Heart left ventricle (tissue), 13 donors: ENCODE measurements at regions not wholly inside any gene's neighbourhood (a gene's known extent, or its start where the extent isn't known, plus 50 kb on each side); places are given as distances from the start of the nearest gene placed in this dataset.

Experiments used
- POLR2A ChIP-seq, 2 donors: fragments of 450-650 bp; IDR thresholded peaks; one replicate each; pipeline ENCODE4 v1.6.1; 2017; ENCODE audit warnings: antibody characterized with exemption in 2 of 2, mild to moderate bottlenecking in 2 of 2, moderate library complexity in 2 of 2
- TF ChIP-seq, protein P1 (sequence below), 12 donors: fragments of 200-600 bp; sonication (generic) in 4 of 12; IDR thresholded peaks; one replicate each; pipeline versions ENCODE4 v1.5.0 to v1.8.0; 2018 to 2022; ENCODE audit warnings: antibody characterized with exemption in 12 of 12, mild to moderate bottlenecking in 5 of 12
- donor health status: ischemic (EF 13 %, LVEDD 7.1; RV severe dilation, severe dysfunction).
- donor health status: DM: no; HTN: yes; CAD: no.
- donor health status: DM: no; HTN: no; CAD: no.
- donor health status: ischemic (EF 25% LVEDD 6.9; RV normal size, moderate dysfunction).
- donor health status: ischemic (EF 25% LVEDD 5.7; RV mildly dilated, moderate dysfunction).
- donor health status: ischemic (EF 35%, LVEDD 5.7; RV mildly dilated, moderate dysfunction).
- donor health status: nonischemic (EF 11% LVEDD 7.7; RV severe dilation, severe dysfunction).
- donor health status: DM: yes; HTN: yes; CAD: no.
- donor health status: PGD.
- donor health status: ischemic (EF 29% LVEDD 5.4; RV normal size, mild dysfunction).
- donor health status: nonischemic (EF 23%, LVEDD 6.1; RV moderate dilation, normal function).

DNA sequence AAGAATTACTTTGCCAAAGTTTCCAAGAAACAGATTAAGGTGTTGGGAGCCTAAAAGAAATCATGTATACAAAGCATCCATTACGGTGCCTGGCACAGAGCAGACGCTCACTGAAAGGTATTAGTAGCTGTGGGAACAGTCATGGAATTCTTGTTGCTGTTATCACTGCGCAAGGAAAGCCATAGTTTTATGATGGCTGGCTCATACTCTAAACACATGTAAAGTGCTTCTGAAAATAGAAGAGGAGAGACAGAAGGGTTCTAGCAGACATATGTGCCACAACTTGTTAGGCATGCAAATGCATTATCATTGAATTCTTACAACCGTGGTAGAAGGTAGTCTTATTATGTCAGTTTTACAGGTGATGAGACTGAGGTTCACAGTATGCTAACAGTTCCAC, 112.4 kb downstream of the TENT5A start:
- TF ChIP-seq, protein P1, sequence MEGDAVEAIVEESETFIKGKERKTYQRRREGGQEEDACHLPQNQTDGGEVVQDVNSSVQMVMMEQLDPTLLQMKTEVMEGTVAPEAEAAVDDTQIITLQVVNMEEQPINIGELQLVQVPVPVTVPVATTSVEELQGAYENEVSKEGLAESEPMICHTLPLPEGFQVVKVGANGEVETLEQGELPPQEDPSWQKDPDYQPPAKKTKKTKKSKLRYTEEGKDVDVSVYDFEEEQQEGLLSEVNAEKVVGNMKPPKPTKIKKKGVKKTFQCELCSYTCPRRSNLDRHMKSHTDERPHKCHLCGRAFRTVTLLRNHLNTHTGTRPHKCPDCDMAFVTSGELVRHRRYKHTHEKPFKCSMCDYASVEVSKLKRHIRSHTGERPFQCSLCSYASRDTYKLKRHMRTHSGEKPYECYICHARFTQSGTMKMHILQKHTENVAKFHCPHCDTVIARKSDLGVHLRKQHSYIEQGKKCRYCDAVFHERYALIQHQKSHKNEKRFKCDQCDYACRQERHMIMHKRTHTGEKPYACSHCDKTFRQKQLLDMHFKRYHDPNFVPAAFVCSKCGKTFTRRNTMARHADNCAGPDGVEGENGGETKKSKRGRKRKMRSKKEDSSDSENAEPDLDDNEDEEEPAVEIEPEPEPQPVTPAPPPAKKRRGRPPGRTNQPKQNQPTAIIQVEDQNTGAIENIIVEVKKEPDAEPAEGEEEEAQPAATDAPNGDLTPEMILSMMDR (IDR thresholded peaks at IDR 0.05), result no peak
- TF ChIP-seq POLR2A (IDR thresholded peaks at IDR 0.05), result no peak
